ENCODE measurements at regions not wholly inside any gene's neighbourhood (a gene's known extent, or its start where the extent isn't known, plus 50 kb on each side); places are given as distances from the start of the nearest gene placed in this dataset.

- TF ChIP-seq ZFX (IDR thresholded peaks at IDR 0.05) (no peak), CTCF (conservative IDR thresholded peaks at IDR 0.05) (no peak)
- no peak overlapping the region for H3K27ac ChIP-seq
Observed at GRCh38 chr13:97809576-97809975, 143.9 kb upstream of the IPO5 start.

- H3K27ac ChIP-seq, result no peak overlapping the region
- peak; percentile 57 for TF ChIP-seq CTCF (conservative IDR thresholded peaks at IDR 0.05)
- TF ChIP-seq ZFX (IDR thresholded peaks at IDR 0.05), result no peak
Observed at GRCh38 chr13:97810152-97810551, 143.3 kb upstream of the IPO5 start.

- no peak overlapping the region for H3K27ac ChIP-seq
- TF ChIP-seq ZFX (IDR thresholded peaks at IDR 0.05), result no peak
- no peak for TF ChIP-seq CTCF (conservative IDR thresholded peaks at IDR 0.05)
Observed at GRCh38 chr13:97822377-97822776, 131.1 kb upstream of the IPO5 start.

- no peak for TF ChIP-seq ZFX (IDR thresholded peaks at IDR 0.05)
- TF ChIP-seq CTCF (conservative IDR thresholded peaks at IDR 0.05), result no peak
- no peak overlapping the region for H3K27ac ChIP-seq
Observed at GRCh38 chr13:97826421-97827012, 127.0 kb upstream of the IPO5 start.

- TF ChIP-seq CTCF (conservative IDR thresholded peaks at IDR 0.05) (0 out of 2 replicates have a peak, but pooled peaks have one; percentile 4), ZFX (IDR thresholded peaks at IDR 0.05) (no peak)
Observed at GRCh38 chr13:97834250-97834649, 119.2 kb upstream of the IPO5 start.

GRCh38 chr13:97843189-97843588 is 110.3 kb upstream of the IPO5 start:
- TF ChIP-seq ZFX (IDR thresholded peaks at IDR 0.05) (no peak), CTCF (conservative IDR thresholded peaks at IDR 0.05) (no peak)
- no peak overlapping the region for H3K27ac ChIP-seq

More at GRCh38 chr13:97834250-97834649, 119.2 kb upstream of the IPO5 start:
- H3K27ac ChIP-seq, result no peak overlapping the region

GRCh38 chr13:97844151-97844550 is 109.3 kb upstream of the IPO5 start:
- H3K27ac ChIP-seq, result no peak overlapping the region
- TF ChIP-seq ZFX (IDR thresholded peaks at IDR 0.05), result no peak
- TF ChIP-seq CTCF (conservative IDR thresholded peaks at IDR 0.05), result no peak
